Esophagus muscularis mucosa (tissue), 4 donors: ENCODE measurements at regions not wholly inside any gene's neighbourhood (a gene's known extent, or its start where the extent isn't known, plus 50 kb on each side); places are given as distances from the start of the nearest gene placed in this dataset.

Experiments
- CTCF ChIP-seq, 3 experiments: fragments of 200-600 bp in 2 of 3; fragments of 450-650 bp in 1 of 3; sonication (generic) in 2 of 3; IDR thresholded peaks; one replicate each; pipeline ENCODE4 v1.5.1; 2017 to 2019; ENCODE audit warnings: antibody characterized with exemption in 3 of 3, mild to moderate bottlenecking in 2 of 3, moderate library complexity in 1 of 3
- EP300 ChIP-seq: sonication (generic); formaldehyde crosslinking; IDR thresholded peaks from one replicate; pipeline ENCODE4 v1.6.1; 2017; ENCODE audit warnings: antibody characterized with exemption
- POLR2A ChIP-seq: fragments of 450-650 bp; IDR thresholded peaks from one replicate; pipeline ENCODE4 v1.6.1; 2017; ENCODE audit warnings: antibody characterized with exemption, moderate library complexity, mild to moderate bottlenecking, low read depth

- TF ChIP-seq CTCF (IDR thresholded peaks at IDR 0.05) = no peak
- no peak for TF ChIP-seq EP300
- TF ChIP-seq POLR2A = no peak
Measured at GRCh38 chr10:120987359-120987758, 136.2 kb downstream of the WDR11 start.
